ENCODE measurements at regions not wholly inside any gene's neighbourhood (a gene's known extent, or its start where the extent isn't known, plus 50 kb on each side); places are given as distances from the start of the nearest gene placed in this dataset.

GRCh38 chr2:136195226-136195625 lies 77.3 kb upstream of the CXCR4 start:
- peaks cover 2% of the 10 kb centered on the region for H3K36me3 Mint-ChIP-seq
- peaks cover 1% of the 10 kb centered on the region for H3K27me3 Mint-ChIP-seq
- peaks cover 0 to 4% (median 3%) of the 10 kb centered on the region in 3 donors for H3K9me3 Mint-ChIP-seq
- no peak overlapping the region for H3K27ac Mint-ChIP-seq
- H3K4me1 Mint-ChIP-seq, result peaks cover 15 to 16% (median 15%) of the 10 kb centered on the region in 3 donors
- no peak overlapping the region for H3K4me3 Mint-ChIP-seq

- H3K4me3 Mint-ChIP-seq, result no peak overlapping the region
- peaks cover 14 to 19% (median 17%) of the 10 kb centered on the region in 3 donors for H3K4me1 Mint-ChIP-seq
- H3K27me3 Mint-ChIP-seq, result no peaks in the 10 kb centered on the region
- H3K36me3 Mint-ChIP-seq, result peaks cover 2% of the 10 kb centered on the region
- no peaks in the 10 kb centered on the region for H3K9me3 Mint-ChIP-seq
- H3K27ac Mint-ChIP-seq, result peak overlapping the region in 1 of 3 donors; percentile 11
Measured at GRCh38 chr2:136191041-136191440, 73.1 kb upstream of the CXCR4 start.

GRCh38 chr2:136189221-136189782 lies 71.4 kb upstream of the CXCR4 start:
- no peak overlapping the region for H3K27ac Mint-ChIP-seq
- H3K27me3 Mint-ChIP-seq, result no peaks in the 10 kb centered on the region
- H3K4me1 Mint-ChIP-seq, result peaks cover 11 to 19% (median 14%) of the 10 kb centered on the region in 3 donors

GRCh38 chr2:136188086-136188485 lies 70.1 kb upstream of the CXCR4 start:
- peaks cover 11 to 17% (median 14%) of the 10 kb centered on the region in 3 donors for H3K4me1 Mint-ChIP-seq
- no peak overlapping the region for H3K4me3 Mint-ChIP-seq
- H3K9me3 Mint-ChIP-seq, result peaks cover 0 to 2% (median 0%) of the 10 kb centered on the region in 3 donors
- no peak overlapping the region for H3K27ac Mint-ChIP-seq
- H3K36me3 Mint-ChIP-seq, result peaks cover 2% of the 10 kb centered on the region
- no peaks in the 10 kb centered on the region for H3K27me3 Mint-ChIP-seq

More at GRCh38 chr2:136189221-136189782, 71.4 kb upstream of the CXCR4 start:
- H3K36me3 Mint-ChIP-seq, result peaks cover 2% of the 10 kb centered on the region
- H3K9me3 Mint-ChIP-seq, result peaks cover 0 to 2% (median 0%) of the 10 kb centered on the region in 3 donors
- H3K4me3 Mint-ChIP-seq, result peak overlapping the region in 1 of 4 donors; percentile 53

- peaks cover 4 to 11% (median 10%) of the 10 kb centered on the region in 3 donors for H3K4me1 Mint-ChIP-seq
- H3K36me3 Mint-ChIP-seq, result peaks cover 2% of the 10 kb centered on the region
- H3K27me3 Mint-ChIP-seq, result no peaks in the 10 kb centered on the region
- no peak overlapping the region for H3K27ac Mint-ChIP-seq
- peaks cover 0 to 2% (median 0%) of the 10 kb centered on the region in 3 donors for H3K9me3 Mint-ChIP-seq
- H3K4me3 Mint-ChIP-seq, result no peak overlapping the region
Measured at GRCh38 chr2:136185981-136186776, 68.2 kb upstream of the CXCR4 start.

- peaks cover 0 to 7% (median 4%) of the 10 kb centered on the region in 3 donors for H3K4me1 Mint-ChIP-seq
- peaks cover 0 to 4% (median 0%) of the 10 kb centered on the region in 3 donors for H3K9me3 Mint-ChIP-seq
- no peaks in the 10 kb centered on the region for H3K27me3 Mint-ChIP-seq
- H3K4me3 Mint-ChIP-seq, result no peak overlapping the region
- H3K27ac Mint-ChIP-seq, result no peak overlapping the region
- no peaks in the 10 kb centered on the region for H3K36me3 Mint-ChIP-seq
Measured at GRCh38 chr2:136183097-136183496, 65.1 kb upstream of the CXCR4 start.

GRCh38 chr2:136182315-136182714 lies 64.4 kb upstream of the CXCR4 start:
- Mint-ChIP-seq H3K4me1 (peaks cover 0 to 7% (median 1%) of the 10 kb centered on the region in 3 donors), H3K4me3 (no peak overlapping the region), H3K27me3 (no peaks in the 10 kb centered on the region), H3K36me3 (no peaks in the 10 kb centered on the region), H3K9me3 (peaks cover 0 to 4% (median 0%) of the 10 kb centered on the region in 3 donors), H3K27ac (peak overlapping the region in 1 of 3 donors; percentile 71)

GRCh38 chr2:136179602-136179975 lies 61.6 kb upstream of the CXCR4 start:
- H3K4me1 Mint-ChIP-seq, result peaks cover 0 to 16% (median 6%) of the 10 kb centered on the region in 3 donors
- H3K27me3 Mint-ChIP-seq, result no peaks in the 10 kb centered on the region
- no peaks in the 10 kb centered on the region for H3K36me3 Mint-ChIP-seq
- peak overlapping the region in 1 of 3 donors; percentile 69 for H3K27ac Mint-ChIP-seq
- H3K9me3 Mint-ChIP-seq, result peaks cover 0 to 2% (median 2%) of the 10 kb centered on the region in 3 donors
- H3K4me3 Mint-ChIP-seq, result no peak overlapping the region

- Mint-ChIP-seq H3K27ac (peak overlapping the region in 1 of 3 donors; percentile 69), H3K9me3 (peaks cover 0 to 2% (median 2%) of the 10 kb centered on the region in 3 donors), H3K4me3 (no peak overlapping the region), H3K36me3 (no peaks in the 10 kb centered on the region), H3K27me3 (no peaks in the 10 kb centered on the region), H3K4me1 (peaks cover 0 to 16% (median 6%) of the 10 kb centered on the region in 3 donors)
Measured at GRCh38 chr2:136178941-136179601, 61.1 kb upstream of the CXCR4 start.

GRCh38 chr2:136175868-136176267 lies 57.9 kb upstream of the CXCR4 start:
- Mint-ChIP-seq H3K4me3 (peak overlapping the region in 1 of 4 donors; percentile 44), H3K27ac (peak overlapping the region in 1 of 3 donors; percentile 76), H3K4me1 (peaks cover 4 to 20% (median 10%) of the 10 kb centered on the region in 3 donors)

GRCh38 chr2:136175466-136175865 lies 57.5 kb upstream of the CXCR4 start:
- Mint-ChIP-seq H3K36me3 (peaks cover 3% of the 10 kb centered on the region), H3K9me3 (peaks cover 0 to 2% (median 2%) of the 10 kb centered on the region in 3 donors), H3K27me3 (no peaks in the 10 kb centered on the region), H3K4me1 (peaks cover 4 to 20% (median 10%) of the 10 kb centered on the region in 3 donors), H3K27ac (peak overlapping the region in 1 of 3 donors; percentile 76), H3K4me3 (peak overlapping the region in 2 of 4 donors; percentile 13 to 21)

More at GRCh38 chr2:136175868-136176267, 57.9 kb upstream of the CXCR4 start:
- peaks cover 1% of the 10 kb centered on the region for H3K36me3 Mint-ChIP-seq
- peaks cover 0 to 4% (median 2%) of the 10 kb centered on the region in 3 donors for H3K9me3 Mint-ChIP-seq
- no peaks in the 10 kb centered on the region for H3K27me3 Mint-ChIP-seq

- Mint-ChIP-seq H3K36me3 (peaks cover 5% of the 10 kb centered on the region), H3K4me3 (no peak overlapping the region), H3K4me1 (peaks cover 4 to 20% (median 12%) of the 10 kb centered on the region in 3 donors), H3K27ac (no peak overlapping the region), H3K9me3 (peaks cover 0 to 2% (median 2%) of the 10 kb centered on the region in 3 donors), H3K27me3 (no peaks in the 10 kb centered on the region)
Measured at GRCh38 chr2:136173126-136173525, 55.2 kb upstream of the CXCR4 start.

GRCh38 chr2:136171223-136171622 lies 53.3 kb upstream of the CXCR4 start:
- Mint-ChIP-seq H3K9me3 (peaks cover 0 to 2% (median 2%) of the 10 kb centered on the region in 3 donors), H3K4me1 (peaks cover 4 to 16% (median 9%) of the 10 kb centered on the region in 3 donors), H3K27ac (peak overlapping the region in 1 of 3 donors; percentile 21), H3K27me3 (no peaks in the 10 kb centered on the region), H3K36me3 (peaks cover 5% of the 10 kb centered on the region), H3K4me3 (no peak overlapping the region)

- no peak overlapping the region for H3K27ac Mint-ChIP-seq
- H3K36me3 Mint-ChIP-seq, result peaks cover 6% of the 10 kb centered on the region
- H3K9me3 Mint-ChIP-seq, result peaks cover 0 to 2% (median 0%) of the 10 kb centered on the region in 3 donors
- no peak overlapping the region for H3K4me3 Mint-ChIP-seq
- H3K27me3 Mint-ChIP-seq, result no peaks in the 10 kb centered on the region
- H3K4me1 Mint-ChIP-seq, result peaks cover 4 to 10% (median 5%) of the 10 kb centered on the region in 3 donors
Measured at GRCh38 chr2:136168720-136169119, 50.8 kb upstream of the CXCR4 start.

Data from IgD-negative memory B cell (primary cell).